Activated CD4-positive, alpha-beta T cell treated with anti-CD3 and anti-CD28 coated beads, Interleukin-10, Interleukin-2, amounts not matched to agents 100 ng/mL and 50 ng/mL, durations not matched to agents 16 hours and 8 hours (primary cell): ENCODE measurements at regions not wholly inside any gene's neighbourhood (a gene's known extent, or its start where the extent isn't known, plus 50 kb on each side); places are given as distances from the start of the nearest gene placed in this dataset.
"Not testable (repeated sequence)": the region's sequence is repeated elsewhere in the genome, so short reads cannot be mapped to it uniquely, and the experiment has no call there.

Experiments used
- DNase-seq: peaks from one replicate; pipeline ENCODE4 v3.0.0-alpha.2; 2020

- no peak for DNase-seq
Observed at GRCh38 chr2:129554373-129554772, 425.1 kb upstream of the RAB6C start.

GRCh38 chr2:129559101-129559500 is 420.4 kb upstream of the RAB6C start:
- DNase-seq = no peak

- no peak for DNase-seq
Observed at GRCh38 chr2:129565551-129566109, 413.8 kb upstream of the RAB6C start.

GRCh38 chr2:129570812-129571211 is 408.7 kb upstream of the RAB6C start:
- not testable (repeated sequence) for DNase-seq

GRCh38 chr2:129575431-129575830 is 404.0 kb upstream of the RAB6C start:
- no peak for DNase-seq

GRCh38 chr2:129575880-129576279 is 403.6 kb upstream of the RAB6C start:
- no peak for DNase-seq

- DNase-seq = no peak
Observed at GRCh38 chr2:129580001-129580400, 399.5 kb upstream of the RAB6C start.

- no peak for DNase-seq
Observed at GRCh38 chr2:129585760-129586159, 393.7 kb upstream of the RAB6C start.

GRCh38 chr2:129587426-129588064 is 391.9 kb upstream of the RAB6C start:
- DNase-seq = no peak

- DNase-seq = no peak
Observed at GRCh38 chr2:129604560-129604959, 374.9 kb upstream of the RAB6C start.

GRCh38 chr2:129605646-129606045 is 373.8 kb upstream of the RAB6C start:
- DNase-seq = no peak

GRCh38 chr2:129606496-129607270 is 372.8 kb upstream of the RAB6C start:
- no peak for DNase-seq

- DNase-seq = no peak
Observed at GRCh38 chr2:129609224-129609623, 370.2 kb upstream of the RAB6C start.

GRCh38 chr2:129610766-129611165 is 368.7 kb upstream of the RAB6C start:
- no peak for DNase-seq

- no peak for DNase-seq
Observed at GRCh38 chr2:129611471-129611870, 368.0 kb upstream of the RAB6C start.

GRCh38 chr2:129619471-129619870 is 360.0 kb upstream of the RAB6C start:
- DNase-seq = no peak

- DNase-seq = no peak
Observed at GRCh38 chr2:129620411-129620810, 359.1 kb upstream of the RAB6C start.

- DNase-seq = no peak
Observed at GRCh38 chr2:129623783-129624182, 355.7 kb upstream of the RAB6C start.

GRCh38 chr2:129627437-129627836 is 352.0 kb upstream of the RAB6C start:
- no peak for DNase-seq

- DNase-seq = no peak
Observed at GRCh38 chr2:129636692-129637091, 342.8 kb upstream of the RAB6C start.

GRCh38 chr2:129641371-129641770 is 338.1 kb upstream of the RAB6C start:
- DNase-seq = no peak

GRCh38 chr2:129642526-129643043 is 336.9 kb upstream of the RAB6C start:
- DNase-seq = no peak

GRCh38 chr2:129645335-129645734 is 334.1 kb upstream of the RAB6C start:
- no peak for DNase-seq

GRCh38 chr2:129646107-129646506 is 333.4 kb upstream of the RAB6C start:
- DNase-seq = no peak
